Endothelial cell of umbilical vein (primary cell): ENCODE measurements at regions not wholly inside any gene's neighbourhood (a gene's known extent, or its start where the extent isn't known, plus 50 kb on each side); places are given as distances from the start of the nearest gene placed in this dataset.

Source experiments
- BruUV-seq: library from RNA; stranded (reverse); fragments of 400-500 nt; replicated peaks from 2 replicates; lab custom pipeline; 2021; lab: Mats Ljungman, UMichigan
- CTCF ChIA-PET: fragments of 300-600, 350-600 bp; sonication (Branson Sonifier 250); formaldehyde crosslinking; loops from one replicate; lab custom pipeline; 2021; ENCODE audit warnings: antibody characterized with exemption, inconsistent platforms; lab: Charles Lee
- POLR2A ChIA-PET: fragments of 300-600, 350-600 bp; sonication (Branson Sonifier 250); formaldehyde crosslinking; loops from one replicate; lab custom pipeline; 2021; ENCODE audit warnings: antibody characterized with exemption, inconsistent platforms; lab: Charles Lee
- DNase-seq: peaks from one replicate; pipeline ENCODE4 v3.0.0-alpha.2; 2011; ENCODE audit warnings: low read depth, low spot score
- FAIRE-seq: peaks from 2 replicates; lab custom pipeline; 2011; peaks lifted over from hg19 to GRCh38; lab: Jason Lieb, UNC
- H2AFZ ChIP-seq: 2 replicates; pipeline ENCODE4 v1.6.0; 2012; ENCODE audit warnings: low read depth, low read length, control low read depth, inconsistent platforms
- H3K27ac ChIP-seq: 2 replicates; pipeline ENCODE4 v1.5.1; 2011; ENCODE audit warnings: low read depth, mild to moderate bottlenecking, control low read depth, low read length, moderate library complexity; ENCODE audit not compliant: insufficient read depth
- H3K27me3 ChIP-seq, 2 experiments: 2 replicates each; pipeline versions ENCODE4 v1.6.0 to v1.6.1; 2011; ENCODE audit warnings: low read length in 2 of 2, mixed read lengths in 1 of 2; ENCODE audit not compliant: control insufficient read depth in 2 of 2, insufficient read depth in 2 of 2
- H3K36me3 ChIP-seq, 2 experiments: 2 replicates in 1 of 2; 3 replicates in 1 of 2; pipeline ENCODE4 v1.5.1; 2011; ENCODE audit warnings: low read length in 2 of 2, mild to moderate bottlenecking in 1 of 2, moderate library complexity in 1 of 2; ENCODE audit not compliant: control insufficient read depth in 2 of 2, insufficient read depth in 2 of 2; ENCODE audit errors: extremely low read depth in 1 of 2
- H3K4me1 ChIP-seq: 3 replicates; pipeline ENCODE4 v1.5.1; 2011; ENCODE audit warnings: mild to moderate bottlenecking, low read length; ENCODE audit not compliant: control insufficient read depth, insufficient read depth; ENCODE audit errors: extremely low read depth
- H3K4me2 ChIP-seq: 2 replicates; pipeline ENCODE4 v1.6.1; 2011; ENCODE audit warnings: low read length, control low read depth, mixed read lengths; ENCODE audit not compliant: insufficient read depth
- H3K4me3 ChIP-seq, 3 experiments: fragments of 200-600 bp in 1 of 3; sonication (generic), shearing (Covaris generic) in 1 of 3; replicated peaks in 1 of 3; 2 replicates each; pipeline ENCODE4 v1.5.1; 2011 to 2016; ENCODE audit warnings: control low read depth in 3 of 3, low read length in 3 of 3, mild to moderate bottlenecking in 2 of 3, inconsistent platforms in 1 of 3, low read depth in 1 of 3, moderate library complexity in 1 of 3; ENCODE audit not compliant: insufficient read depth in 1 of 3
- H3K79me2 ChIP-seq: 2 replicates; pipeline ENCODE4 v1.6.0; 2012; ENCODE audit warnings: low read length, inconsistent platforms; ENCODE audit not compliant: control insufficient read depth, insufficient read depth
- H3K9ac ChIP-seq: replicated peaks from 2 replicates; pipeline ENCODE3; 2011; ENCODE audit warnings: low read length, control low read depth; ENCODE audit not compliant: insufficient read depth; ENCODE audit errors: extremely low read depth
- H3K9me1 ChIP-seq: replicated peaks from 3 replicates; pipeline ENCODE4 v1.6.0; 2011; ENCODE audit warnings: mild to moderate bottlenecking, low read length; ENCODE audit not compliant: control insufficient read depth, insufficient read depth; ENCODE audit errors: extremely low read depth
- H3K9me3 ChIP-seq: replicated peaks from 2 replicates; pipeline ENCODE4 v1.5.1; 2012; ENCODE audit warnings: low read length, inconsistent platforms; ENCODE audit not compliant: control insufficient read depth, insufficient read depth
- H4K20me1 ChIP-seq: replicated peaks from 2 replicates; pipeline ENCODE3; 2011; ENCODE audit warnings: mild to moderate bottlenecking, low read length; ENCODE audit not compliant: control insufficient read depth, insufficient read depth; ENCODE audit errors: extremely low read depth
- EZH2 ChIP-seq: IDR thresholded peaks from 2 replicates; pipeline ENCODE4 v1.6.1; 2012; ENCODE audit warnings: borderline replicate concordance, low read depth, mild to moderate bottlenecking, moderate library complexity, low read length, inconsistent platforms; ENCODE audit not compliant: severe bottlenecking
- FOS ChIP-seq: IDR thresholded peaks from 2 replicates; pipeline ENCODE4 v1.6.1; 2011; ENCODE audit warnings: mild to moderate bottlenecking, low read length, moderate library complexity, borderline replicate concordance; ENCODE audit not compliant: insufficient read depth
- GATA2 ChIP-seq: IDR thresholded peaks from 2 replicates; pipeline ENCODE4 v1.7.0; 2011; ENCODE audit warnings: low read depth, mild to moderate bottlenecking, moderate library complexity, mixed read lengths, low read length; ENCODE audit not compliant: insufficient read length, insufficient read depth
- JUN ChIP-seq: IDR thresholded peaks from 2 replicates; pipeline ENCODE4 v1.6.1; 2011; ENCODE audit warnings: borderline replicate concordance, low read depth; ENCODE audit not compliant: insufficient read length, insufficient read depth
- MYC ChIP-seq: IDR thresholded peaks from one replicate; pipeline ENCODE4 v1.6.1; 2011; ENCODE audit warnings: mild to moderate bottlenecking, low read depth, low read length
- POLR2A ChIP-seq: IDR thresholded peaks from 2 replicates; pipeline ENCODE4 v1.6.1; 2012; ENCODE audit warnings: low read depth, mild to moderate bottlenecking, control low read depth, low read length
- POLR2AphosphoS5 ChIP-seq: IDR thresholded peaks from 2 replicates; pipeline ENCODE4 v1.6.1; 2012; ENCODE audit warnings: low read depth, mild to moderate bottlenecking, control low read depth, low read length, moderate library complexity; ENCODE audit not compliant: insufficient read depth
- dilution Hi-C: fragments of 300-500 bp; cut with MboI; formaldehyde crosslinking; loops from one replicate; pipeline ENCODE4 v1.15.0; 2019; ENCODE audit warnings: low sequenced_read_pairs; ENCODE audit not compliant: extremely low pct_ligation_motif_present
- intact Hi-C: fragments of 100-400 bp; cut with micrococcal nuclease; formaldehyde crosslinking; loops from one replicate; pipeline ENCODE4 v1.10.0; 2022
- TF ChIP-seq, protein P1 (sequence below): IDR thresholded peaks from 2 replicates; pipeline ENCODE4 v1.6.1; 2011; ENCODE audit not compliant: insufficient read depth, insufficient read length
- TF ChIP-seq, protein P2 (sequence below), 2 donors: IDR thresholded peaks; 1 replicate in 1 of 2; 2 replicates in 1 of 2; pipeline ENCODE4 v1.5.1; 2011; ENCODE audit warnings: low read length in 2 of 2, mild to moderate bottlenecking in 2 of 2, moderate library complexity in 2 of 2, control low read depth in 1 of 2, inconsistent platforms in 1 of 2, low read depth in 1 of 2; ENCODE audit not compliant: insufficient read depth in 1 of 2; ENCODE audit errors: extremely low read depth in 1 of 2

DNA sequence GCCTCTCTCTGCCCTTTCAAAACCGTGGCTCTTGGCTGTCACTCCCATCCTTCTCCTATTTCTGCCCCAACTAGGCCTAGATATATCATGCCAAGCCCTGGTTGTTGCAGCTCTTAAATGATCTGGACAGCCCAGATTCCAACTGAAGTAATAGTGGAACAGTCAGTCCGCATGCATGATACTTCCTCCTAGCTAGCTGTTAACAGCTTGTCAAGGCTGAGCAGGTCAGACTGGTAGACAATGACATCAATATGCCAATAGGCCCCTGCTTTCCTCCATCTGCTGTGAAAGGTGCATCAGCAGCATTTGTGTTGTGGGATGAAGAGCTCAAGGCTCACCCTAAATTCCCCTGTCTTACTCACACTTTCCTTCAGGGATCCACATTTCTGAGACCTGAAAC lies 527.7 kb upstream of the TGFBR2 start:
- BruUV-seq = no TSS peak
- dilution Hi-C loops = no loop called here

More for the DNA sequence above, 527.7 kb upstream of the TGFBR2 start:
- Histone ChIP-seq H3K36me3 (no peaks in the 10 kb centered on the region), H3K27ac (no peak overlapping the region), H3K4me1 (no peaks in the 10 kb centered on the region), H3K9me3 (no peaks in the 10 kb centered on the region), H3K9ac (no peak overlapping the region), H4K20me1 (no peaks in the 10 kb centered on the region), H3K9me1 (no peaks in the 10 kb centered on the region), H3K4me3 (no peak overlapping the region), H3K4me2 (no peak overlapping the region), H3K79me2 (no peaks in the 10 kb centered on the region), H2AFZ (no peak overlapping the region), H3K27me3 (no peaks in the 10 kb centered on the region)
- CTCF ChIA-PET = no interaction called here
- DNase-seq (no peak), FAIRE-seq (no peak)
- intact Hi-C loops = no loop called here
- POLR2A ChIA-PET = no interaction called here
- TF ChIP-seq, protein P1, sequence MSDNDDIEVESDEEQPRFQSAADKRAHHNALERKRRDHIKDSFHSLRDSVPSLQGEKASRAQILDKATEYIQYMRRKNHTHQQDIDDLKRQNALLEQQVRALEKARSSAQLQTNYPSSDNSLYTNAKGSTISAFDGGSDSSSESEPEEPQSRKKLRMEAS = no peak
- TF ChIP-seq MYC = no peak
- TF ChIP-seq GATA2 = no peak
- no peak for TF ChIP-seq EZH2
- TF ChIP-seq POLR2AphosphoS5 = no peak
- TF ChIP-seq, protein P2, sequence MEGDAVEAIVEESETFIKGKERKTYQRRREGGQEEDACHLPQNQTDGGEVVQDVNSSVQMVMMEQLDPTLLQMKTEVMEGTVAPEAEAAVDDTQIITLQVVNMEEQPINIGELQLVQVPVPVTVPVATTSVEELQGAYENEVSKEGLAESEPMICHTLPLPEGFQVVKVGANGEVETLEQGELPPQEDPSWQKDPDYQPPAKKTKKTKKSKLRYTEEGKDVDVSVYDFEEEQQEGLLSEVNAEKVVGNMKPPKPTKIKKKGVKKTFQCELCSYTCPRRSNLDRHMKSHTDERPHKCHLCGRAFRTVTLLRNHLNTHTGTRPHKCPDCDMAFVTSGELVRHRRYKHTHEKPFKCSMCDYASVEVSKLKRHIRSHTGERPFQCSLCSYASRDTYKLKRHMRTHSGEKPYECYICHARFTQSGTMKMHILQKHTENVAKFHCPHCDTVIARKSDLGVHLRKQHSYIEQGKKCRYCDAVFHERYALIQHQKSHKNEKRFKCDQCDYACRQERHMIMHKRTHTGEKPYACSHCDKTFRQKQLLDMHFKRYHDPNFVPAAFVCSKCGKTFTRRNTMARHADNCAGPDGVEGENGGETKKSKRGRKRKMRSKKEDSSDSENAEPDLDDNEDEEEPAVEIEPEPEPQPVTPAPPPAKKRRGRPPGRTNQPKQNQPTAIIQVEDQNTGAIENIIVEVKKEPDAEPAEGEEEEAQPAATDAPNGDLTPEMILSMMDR (IDR thresholded peaks at IDR 0.05; ENCODE audit: extremely low read depth in 1 of 2, insufficient read depth in 1 of 2, low read depth in 1 of 2, low read length in 2 of 2) = no peak
- TF ChIP-seq FOS = no peak
- no peak for TF ChIP-seq JUN
- TF ChIP-seq POLR2A = no peak
